H9 (cell line): ENCODE measurements at regions not wholly inside any gene's neighbourhood (a gene's known extent, or its start where the extent isn't known, plus 50 kb on each side); places are given as distances from the start of the nearest gene placed in this dataset.

Experiments used
- DNase-seq: peaks from one replicate; pipeline ENCODE4 v3.0.0-alpha.2; 2017
- H2AFZ ChIP-seq: one replicate; pipeline ENCODE4 v1.6.1; 2013; ENCODE audit warnings: mild to moderate bottlenecking, low read length, control low read depth, moderate library complexity
- H2AK5ac ChIP-seq: 2 replicates; pipeline ENCODE4 v1.6.1; 2013; ENCODE audit warnings: low read length, control low read depth, mixed read lengths; ENCODE audit not compliant: insufficient read length
- H2BK120ac ChIP-seq: one replicate; pipeline ENCODE4 v1.6.1; 2013; ENCODE audit warnings: low read depth, mild to moderate bottlenecking, low read length, control low read depth, inconsistent platforms; ENCODE audit not compliant: poor library complexity, severe bottlenecking
- H2BK12ac ChIP-seq: 2 replicates; pipeline ENCODE4 v1.6.1; 2013; ENCODE audit warnings: low read length, control low read depth, mixed read lengths, low read depth; ENCODE audit not compliant: insufficient read length
- H2BK15ac ChIP-seq: 2 replicates; pipeline ENCODE4 v1.6.1; 2013; ENCODE audit warnings: low read depth, low read length, control low read depth
- H2BK20ac ChIP-seq: one replicate; pipeline ENCODE4 v1.6.1; 2013; ENCODE audit warnings: low read depth, mild to moderate bottlenecking, low read length, control low read depth, inconsistent platforms; ENCODE audit not compliant: poor library complexity, severe bottlenecking
- H2BK5ac ChIP-seq: 2 replicates; pipeline ENCODE4 v1.6.1; 2013; ENCODE audit warnings: low read length, control low read depth, mixed read lengths; ENCODE audit not compliant: insufficient read length
- H3K14ac ChIP-seq: 2 replicates; pipeline ENCODE4 v1.6.1; 2013; ENCODE audit warnings: low read length, control low read depth; ENCODE audit not compliant: insufficient read depth
- H3K18ac ChIP-seq: 2 replicates; pipeline ENCODE4 v1.6.1; 2013; ENCODE audit warnings: low read depth, mild to moderate bottlenecking, mixed read lengths, low read length, control low read depth; ENCODE audit not compliant: insufficient read length
- H3K23ac ChIP-seq: 2 replicates; pipeline ENCODE4 v1.6.1; 2013; ENCODE audit warnings: low read length, control low read depth, mixed read lengths, low read depth; ENCODE audit not compliant: insufficient read length
- H3K23me2 ChIP-seq: 2 replicates; pipeline ENCODE4 v1.6.1; 2013; ENCODE audit warnings: low read depth, mild to moderate bottlenecking, mixed read lengths, low read length, control low read depth; ENCODE audit not compliant: insufficient read length, poor library complexity, severe bottlenecking
- H3K27ac ChIP-seq: 2 replicates; pipeline ENCODE4 v1.5.1; 2013; ENCODE audit warnings: low read length, control low read depth, mixed read lengths, low read depth; ENCODE audit not compliant: insufficient read length
- H3K27me3 ChIP-seq: 2 replicates; pipeline ENCODE4 v1.6.1; 2013; ENCODE audit warnings: low read length, control low read depth, inconsistent platforms; ENCODE audit not compliant: insufficient read depth
- H3K4ac ChIP-seq: 2 replicates; pipeline ENCODE4 v1.6.1; 2013; ENCODE audit warnings: low read depth, mild to moderate bottlenecking, control low read depth, inconsistent platforms, low read length, moderate library complexity
- H3K4me1 ChIP-seq: 2 replicates; pipeline ENCODE4 v1.6.1; 2013; ENCODE audit warnings: low read length, control low read depth, inconsistent platforms; ENCODE audit not compliant: insufficient read depth
- H3K4me2 ChIP-seq: 2 replicates; pipeline ENCODE4 v1.6.1; 2013; ENCODE audit warnings: low read length, control low read depth, mixed read lengths; ENCODE audit not compliant: insufficient read length, insufficient read depth
- H3K56ac ChIP-seq: 2 replicates; pipeline ENCODE4 v1.6.1; 2013; ENCODE audit warnings: low read depth, mild to moderate bottlenecking, mixed read lengths, low read length, control low read depth; ENCODE audit not compliant: insufficient read length
- H3K79me1 ChIP-seq: 2 replicates; pipeline ENCODE4 v1.6.1; 2013; ENCODE audit warnings: low read depth, mild to moderate bottlenecking, moderate library complexity, low read length, control low read depth, inconsistent platforms; ENCODE audit not compliant: insufficient read depth, poor library complexity, severe bottlenecking
- H3K79me2 ChIP-seq: 2 replicates; pipeline ENCODE4 v1.6.1; 2013; ENCODE audit warnings: low read length, control low read depth, inconsistent platforms; ENCODE audit not compliant: insufficient read depth
- H3K9ac ChIP-seq: 2 replicates; pipeline ENCODE4 v1.6.1; 2013; ENCODE audit warnings: low read length, control low read depth, mixed read lengths; ENCODE audit not compliant: insufficient read length; ENCODE audit errors: extremely low read depth
- H3K9me3 ChIP-seq: one replicate; pipeline ENCODE4 v1.6.1; 2013; ENCODE audit warnings: low read depth, low read length, inconsistent platforms; ENCODE audit not compliant: control insufficient read depth
- H3T11ph ChIP-seq: one replicate; pipeline ENCODE4 v1.6.1; 2013; ENCODE audit warnings: mild to moderate bottlenecking, low read length, control low read depth, inconsistent platforms
- H4K20me1 ChIP-seq: one replicate; pipeline ENCODE4 v1.6.1; 2013; ENCODE audit not compliant: control insufficient read depth, insufficient read length, insufficient read depth
- H4K5ac ChIP-seq: 2 replicates; pipeline ENCODE4 v1.6.1; 2013; ENCODE audit warnings: low read depth, mild to moderate bottlenecking, mixed read lengths, low read length, control low read depth; ENCODE audit not compliant: insufficient read length
- H4K8ac ChIP-seq: replicated peaks from 2 replicates; pipeline ENCODE4 v1.6.1; 2013; ENCODE audit warnings: low read length, control low read depth, mixed read lengths, low read depth; ENCODE audit not compliant: insufficient read length
- H4K91ac ChIP-seq: 2 replicates; pipeline ENCODE4 v1.6.1; 2013; ENCODE audit warnings: low read depth, mild to moderate bottlenecking, moderate library complexity, mixed read lengths, low read length, control low read depth; ENCODE audit not compliant: insufficient read length
- H3K27ac Mint-ChIP-seq, 3 experiments: 2 replicates in 2 of 3; 3 replicates in 1 of 3; pipeline ENCODE4 v1.8.0; 2020 to 2021; ENCODE audit warnings: mixed read lengths in 3 of 3, mild to moderate bottlenecking in 1 of 3, moderate library complexity in 1 of 3
- H3K27me3 Mint-ChIP-seq: 2 replicates; pipeline ENCODE4 v1.8.0; 2021; ENCODE audit warnings: low read depth, mild to moderate bottlenecking, moderate library complexity, mixed read lengths
- H3K36me3 Mint-ChIP-seq, 3 experiments: 2 replicates in 2 of 3; 3 replicates in 1 of 3; pipeline ENCODE4 v1.8.0; 2020 to 2021; ENCODE audit warnings: low read depth in 3 of 3, mixed read lengths in 3 of 3; ENCODE audit not compliant: insufficient read depth in 1 of 3
- H3K4me1 Mint-ChIP-seq, 2 experiments: 2 replicates each; pipeline ENCODE4 v1.8.0; 2020; ENCODE audit warnings: mixed read lengths in 2 of 2
- H3K4me3 Mint-ChIP-seq, 2 experiments: 2 replicates in 1 of 2; 3 replicates in 1 of 2; pipeline ENCODE4 v1.8.0; 2020 to 2021; ENCODE audit warnings: mild to moderate bottlenecking in 2 of 2, mixed read lengths in 2 of 2, moderate library complexity in 1 of 2
- H3K9me3 Mint-ChIP-seq, 2 experiments: 2 replicates in 1 of 2; 3 replicates in 1 of 2; pipeline ENCODE4 v1.8.0; 2020; ENCODE audit warnings: mild to moderate bottlenecking in 2 of 2, mixed read lengths in 2 of 2, moderate library complexity in 1 of 2
- CTCF ChIP-seq: fragments of 200-600 bp; sonication (generic); conservative IDR thresholded peaks from 3 replicates; pipeline ENCODE4 v1.8.0; 2021; ENCODE audit warnings: antibody characterized with exemption, mild to moderate bottlenecking
- WGBS: extraction: QIAGEN DNeasy Blood & Tissue Kit; methylation state at CpG from one replicate; pipeline ENCODE4 v1.1.7; 2013; ENCODE audit warnings: missing lambda C conversion rate, low lambda C conversion rate, mixed read lengths; ENCODE audit not compliant: insufficient read length; ENCODE audit errors: extremely low coverage; 5-methylcytosine and 5-hydroxymethylcytosine counted together

DNA sequence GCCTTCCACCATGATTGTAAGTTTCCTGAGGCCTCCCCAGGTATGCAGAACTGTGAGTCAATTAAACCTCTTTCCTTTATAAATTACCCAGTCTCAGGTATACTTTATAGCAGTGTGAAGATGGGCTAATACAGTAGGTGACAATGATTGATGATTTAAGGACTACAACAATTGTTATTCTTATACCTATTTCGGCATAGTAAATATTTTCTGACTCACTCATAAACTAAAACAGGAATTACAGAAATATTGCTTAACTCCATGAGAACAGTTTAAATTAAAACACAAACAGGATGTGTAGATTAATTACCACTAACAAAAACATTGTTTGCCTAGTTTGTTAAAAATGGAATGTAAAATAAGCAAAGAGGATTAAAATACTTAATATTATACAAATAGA is 839.9 kb downstream of the LTN1 start:
- Histone ChIP-seq H3K23me2 (no peaks in the 10 kb centered on the region), H3K4me1 (no peaks in the 10 kb centered on the region), H3K4me2 (no peak overlapping the region), H4K20me1 (no peaks in the 10 kb centered on the region), H3K14ac (no peak overlapping the region), H3K4ac (no peak overlapping the region), H2BK12ac (no peak overlapping the region), H3K23ac (no peak overlapping the region), H3K27me3 (no peaks in the 10 kb centered on the region), H3K27ac (no peak overlapping the region), H2BK5ac (no peak overlapping the region), H2BK120ac (no peak overlapping the region), H3K18ac (no peak overlapping the region), H4K5ac (no peak overlapping the region), H3K79me1 (no peaks in the 10 kb centered on the region), H2AFZ (no peak overlapping the region), H2BK15ac (no peak overlapping the region), H4K91ac (no peak overlapping the region), H3K9ac (no peak overlapping the region), H3T11ph (no peak overlapping the region), H2BK20ac (no peak overlapping the region), H3K9me3 (no peaks in the 10 kb centered on the region), H3K56ac (no peak overlapping the region), H4K8ac (no peak overlapping the region), H3K79me2 (no peaks in the 10 kb centered on the region), H2AK5ac (no peak overlapping the region)
- Mint-ChIP-seq H3K27me3 (no peaks in the 10 kb centered on the region), H3K36me3 (no peaks in the 10 kb centered on the region), H3K4me3 (no peak overlapping the region), H3K9me3 (no peaks in the 10 kb centered on the region), H3K27ac (no peak overlapping the region), H3K4me1 (no peaks in the 10 kb centered on the region)
- no peak for DNase-seq
- no CpG with 5 or more reads among the region's 1 CpG for WGBS
- TF ChIP-seq CTCF: no peak
